PC-9 (cell line): ENCODE measurements at regions not wholly inside any gene's neighbourhood (a gene's known extent, or its start where the extent isn't known, plus 50 kb on each side); places are given as distances from the start of the nearest gene placed in this dataset.

Experiments
- BruUV-seq: library from RNA; stranded (reverse); fragments of 400-500 nt; replicated peaks from 2 replicates; lab custom pipeline; 2021; lab: Mats Ljungman, UMichigan
- CTCF ChIA-PET: fragments of 300-600 bp; sonication (Branson Sonifier 250); formaldehyde crosslinking; loops from one replicate; lab custom pipeline; 2022; ENCODE audit warnings: antibody characterized with exemption; lab: Charles Lee
- POLR2A ChIA-PET: fragments of 300-600 bp; sonication (Branson Sonifier 250); formaldehyde crosslinking; loops from one replicate; lab custom pipeline; 2022; ENCODE audit warnings: antibody characterized with exemption; ENCODE audit not compliant: unreplicated experiment; lab: Charles Lee
- DNase-seq, 2 experiments: peaks; one replicate each; pipeline versions ENCODE4 v3.0.0 to v3.0.0-alpha.2; 2015 to 2022; ENCODE audit warnings: mixed read lengths in 1 of 2
- H2AFZ ChIP-seq: fragments of 200-600 bp; sonication (generic); 2 replicates; pipeline ENCODE4 v1.8.1; 2017; ENCODE audit warnings: antibody characterized with exemption
- H3F3A ChIP-seq: fragments of 200-600 bp; sonication (generic); 2 replicates; pipeline ENCODE4 v1.8.1; 2017; ENCODE audit warnings: antibody characterized with exemption, mild to moderate bottlenecking, low read depth; ENCODE audit not compliant: insufficient read depth
- H3K27ac ChIP-seq: fragments of 200-600 bp; sonication (generic); 2 replicates; pipeline ENCODE4 v1.6.1; 2016; ENCODE audit warnings: mixed run types
- H3K27me3 ChIP-seq: fragments of 200-600 bp; sonication (generic); 2 replicates; pipeline ENCODE4 v1.6.1; 2016; ENCODE audit warnings: low read depth, mixed run types; ENCODE audit not compliant: insufficient read depth
- H3K36me3 ChIP-seq: fragments of 200-600 bp; sonication (generic); 2 replicates; pipeline ENCODE4 v1.6.1; 2016; ENCODE audit warnings: low read depth, mixed run types
- H3K4me1 ChIP-seq: fragments of 200-600 bp; sonication (generic); replicated peaks from 2 replicates; pipeline ENCODE4 v1.6.1; 2016; ENCODE audit warnings: mixed run types; ENCODE audit not compliant: insufficient read depth
- H3K4me2 ChIP-seq: fragments of 200-600 bp; sonication (generic); 2 replicates; pipeline ENCODE4 v1.6.1; 2017; ENCODE audit warnings: mixed run types
- H3K4me3 ChIP-seq: fragments of 200-600 bp; sonication (generic); 2 replicates; pipeline ENCODE4 v1.6.1; 2016; ENCODE audit warnings: mixed run types
- H3K79me2 ChIP-seq: fragments of 200-600 bp; sonication (generic); 2 replicates; pipeline ENCODE4 v1.6.1; 2017; ENCODE audit warnings: low read depth, mixed run types
- H3K9me2 ChIP-seq: fragments of 200-600 bp; sonication (generic); 2 replicates; pipeline ENCODE4 v1.8.1; 2017; ENCODE audit warnings: mild to moderate bottlenecking; ENCODE audit not compliant: insufficient read depth
- H3K9me3 ChIP-seq: fragments of 200-600 bp; sonication (generic); 2 replicates; pipeline ENCODE4 v1.8.1; 2016; ENCODE audit warnings: low read depth; ENCODE audit not compliant: insufficient read depth
- H4K20me1 ChIP-seq: fragments of 200-600 bp; sonication (generic); 2 replicates; pipeline ENCODE4 v1.8.1; 2017; ENCODE audit not compliant: insufficient read depth
- CTCF ChIP-seq: fragments of 200-600 bp; sonication (generic); conservative IDR thresholded peaks from 2 replicates; pipeline ENCODE4 v1.6.1; 2017; ENCODE audit warnings: mixed run types, antibody characterized with exemption, mild to moderate bottlenecking, moderate library complexity
- EZH2 ChIP-seq: fragments of 200-600 bp; sonication (generic); IDR thresholded peaks from 2 replicates; pipeline ENCODE4 v1.8.0; 2017; ENCODE audit warnings: antibody characterized with exemption, low read depth
- intact Hi-C: fragments of 100-400 bp; cut with micrococcal nuclease; formaldehyde crosslinking; loops from one replicate; pipeline ENCODE4 v1.10.0; 2022; ENCODE audit not compliant: unreplicated experiment

- H3K36me3 ChIP-seq = no peaks in the 10 kb centered on the region
- intact Hi-C loops = no loop called here
- H3K9me3 ChIP-seq = no peaks in the 10 kb centered on the region
- 0 out of 2 replicates have a peak, but pooled peaks cover 4% of the 10 kb centered on the region for H3K9me2 ChIP-seq
- DNase-seq = no peak
- H3K4me2 ChIP-seq = no peak overlapping the region
- H3K27ac ChIP-seq = no peak overlapping the region
- ChIA-PET CTCF (no interaction called here), POLR2A (no interaction called here)
- no TSS peak for BruUV-seq
- no peaks in the 10 kb centered on the region for H3K27me3 ChIP-seq
- TF ChIP-seq CTCF = no peak
- no peak for TF ChIP-seq EZH2
- no peaks in the 10 kb centered on the region for H3F3A ChIP-seq
- no peaks in the 10 kb centered on the region for H3K4me1 ChIP-seq
- no peak overlapping the region for H2AFZ ChIP-seq
- H3K79me2 ChIP-seq = no peaks in the 10 kb centered on the region
- no peaks in the 10 kb centered on the region for H4K20me1 ChIP-seq
- no peak overlapping the region for H3K4me3 ChIP-seq
Observed at GRCh38 chr11:28461846-28462245, 353.7 kb downstream of the METTL15 start.

- DNase-seq = no peak
- intact Hi-C loops = no loop called here
- CTCF ChIA-PET = no interaction called here
Observed at GRCh38 chr11:28461338-28461737, 353.1 kb downstream of the METTL15 start.

GRCh38 chr11:28460348-28460747 is 352.2 kb downstream of the METTL15 start:
- Histone ChIP-seq H3K9me3 (no peaks in the 10 kb centered on the region), H3K4me3 (no peak overlapping the region), H3K36me3 (no peaks in the 10 kb centered on the region), H3K79me2 (no peaks in the 10 kb centered on the region), H3K27me3 (no peaks in the 10 kb centered on the region), H2AFZ (no peak overlapping the region), H3K4me1 (no peaks in the 10 kb centered on the region), H3K9me2 (0 out of 2 replicates have a peak, but pooled peaks cover 4% of the 10 kb centered on the region), H4K20me1 (no peaks in the 10 kb centered on the region), H3K27ac (no peak overlapping the region), H3F3A (no peaks in the 10 kb centered on the region), H3K4me2 (no peak overlapping the region)
- intact Hi-C loops = no loop called here
- BruUV-seq = no TSS peak
- DNase-seq = no peak
- POLR2A ChIA-PET = no interaction called here
- CTCF ChIA-PET = no interaction called here
- TF ChIP-seq EZH2 (no peak), CTCF (no peak)

More at GRCh38 chr11:28461338-28461737, 353.1 kb downstream of the METTL15 start:
- Histone ChIP-seq H3K36me3 (no peaks in the 10 kb centered on the region), H3K4me1 (no peaks in the 10 kb centered on the region), H3K9me3 (no peaks in the 10 kb centered on the region), H3K4me2 (no peak overlapping the region), H3K4me3 (no peak overlapping the region), H4K20me1 (no peaks in the 10 kb centered on the region), H3K9me2 (0 out of 2 replicates have a peak, but pooled peaks cover 4% of the 10 kb centered on the region), H2AFZ (no peak overlapping the region), H3K27ac (no peak overlapping the region), H3F3A (no peaks in the 10 kb centered on the region), H3K79me2 (no peaks in the 10 kb centered on the region), H3K27me3 (no peaks in the 10 kb centered on the region)
- POLR2A ChIA-PET = no interaction called here
- TF ChIP-seq EZH2 = no peak
- TF ChIP-seq CTCF = no peak
- BruUV-seq = no TSS peak
